Natural killer cell (primary cell): ENCODE measurements at regions not wholly inside any gene's neighbourhood (a gene's known extent, or its start where the extent isn't known, plus 50 kb on each side); places are given as distances from the start of the nearest gene placed in this dataset.

Source experiments
- ATAC-seq, 3 donors: fragments of 150-1000 bp in 2 of 3; fragments of 200-7000 bp in 1 of 3; cut with Tn5 transposase; 1 replicate in 1 of 3; 2 replicates in 2 of 3; pipeline ENCODE4 v1.10.0; 2021; ENCODE audit warnings: mild to moderate bottlenecking in 2 of 3, moderate library complexity in 2 of 3
- DNase-seq, 2 donors: peaks; one replicate each; pipeline versions ENCODE4 v3.0.0 to v3.0.0-alpha.2; 2013 to 2021; ENCODE audit warnings: mixed read lengths in 1 of 2
- H3K27ac ChIP-seq: one replicate; pipeline ENCODE4 v1.5.1; 2013; ENCODE audit warnings: mild to moderate bottlenecking, low read length
- H3K27me3 ChIP-seq: one replicate; pipeline ENCODE4 v1.6.1; 2013; ENCODE audit warnings: low read length; ENCODE audit not compliant: control insufficient read depth, insufficient read depth
- H3K36me3 ChIP-seq: one replicate; pipeline ENCODE4 v1.6.1; 2013; ENCODE audit warnings: low read length; ENCODE audit not compliant: control insufficient read depth, insufficient read depth
- H3K4me1 ChIP-seq: one replicate; pipeline ENCODE4 v1.6.1; 2013; ENCODE audit warnings: low read length; ENCODE audit not compliant: control insufficient read depth, insufficient read depth
- H3K4me3 ChIP-seq: one replicate; pipeline ENCODE4 v1.5.1; 2013; ENCODE audit warnings: low read length
- H3K9me3 ChIP-seq: one replicate; pipeline ENCODE4 v1.6.1; 2013; ENCODE audit warnings: low read length; ENCODE audit not compliant: control insufficient read depth, insufficient read depth
- H3K27ac Mint-ChIP-seq, 2 donors: one replicate each; pipeline ENCODE4 v1.8.0; 2022; ENCODE audit warnings: mild to moderate bottlenecking in 2 of 2, mixed read lengths in 2 of 2, moderate library complexity in 1 of 2
- H3K27me3 Mint-ChIP-seq, 2 donors: one replicate each; pipeline ENCODE4 v1.8.0; 2022; ENCODE audit warnings: low read depth in 2 of 2, mixed read lengths in 2 of 2
- H3K36me3 Mint-ChIP-seq: one replicate; pipeline ENCODE4 v1.8.0; 2022; ENCODE audit warnings: mixed read lengths
- H3K4me1 Mint-ChIP-seq, 2 donors: one replicate each; pipeline ENCODE4 v1.8.0; 2022; ENCODE audit warnings: mixed read lengths in 2 of 2
- H3K4me3 Mint-ChIP-seq: one replicate; pipeline ENCODE4 v1.8.0; 2022; ENCODE audit warnings: mild to moderate bottlenecking, moderate library complexity, mixed read lengths
- H3K9me3 Mint-ChIP-seq, 2 donors: one replicate each; pipeline ENCODE4 v1.8.0; 2022; ENCODE audit warnings: mixed read lengths in 2 of 2
- whole genome bisulfite sequencing: methylation state at CpG from one replicate; pipeline ENCODE4 v1.1.7; 2013; ENCODE audit warnings: missing lambda C conversion rate; ENCODE audit not compliant: insufficient coverage; 5-methylcytosine and 5-hydroxymethylcytosine counted together
- intact Hi-C: fragments of 100-400 bp; cut with micrococcal nuclease; formaldehyde crosslinking; loops from one replicate; pipeline ENCODE4 v1.14.2; 2022
- TF ChIP-seq, protein P1 (sequence below): fragments of 200-600 bp; IDR thresholded peaks from one replicate; pipeline ENCODE4 v1.8.0; 2022; ENCODE audit warnings: antibody characterized with exemption

DNA sequence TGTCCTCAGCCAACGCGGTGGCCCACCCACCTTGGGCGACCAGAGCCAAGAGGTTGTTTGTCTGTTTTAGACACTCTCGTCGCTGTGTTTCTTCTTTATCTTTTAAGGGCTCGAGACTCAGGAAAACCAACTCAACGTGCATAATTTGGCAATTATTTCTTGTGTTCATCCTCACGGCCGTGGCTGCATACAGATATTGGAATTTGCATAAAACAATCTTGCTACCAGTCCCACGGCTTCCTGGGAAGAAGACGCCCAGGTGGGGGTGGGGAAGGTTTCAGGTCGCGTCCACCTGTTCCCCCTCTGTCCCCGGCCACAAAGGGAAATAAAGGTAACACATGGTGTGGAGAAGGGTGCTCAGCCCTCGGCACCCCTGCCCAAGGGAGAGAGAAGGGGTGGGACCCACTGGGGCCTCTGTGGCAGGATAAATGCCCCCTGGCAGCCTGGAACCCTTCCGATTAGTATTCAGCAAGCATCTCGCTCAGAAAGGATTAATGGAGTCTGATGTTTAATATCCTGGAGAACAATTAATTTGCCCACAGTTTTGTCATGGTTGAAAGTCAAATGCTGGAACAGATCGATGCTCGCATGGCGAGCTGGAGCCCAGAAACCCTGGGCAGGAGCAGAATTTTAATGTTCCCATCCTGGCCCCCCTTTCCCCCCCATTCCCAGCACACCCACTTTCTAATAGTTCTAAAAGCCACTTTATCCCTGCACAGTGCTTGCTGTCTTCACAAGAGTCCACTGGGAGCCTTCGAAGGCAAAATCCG is 359.7 kb downstream of the MN1 start:
- Histone ChIP-seq H3K27ac (no peak overlapping the region), H3K4me1 (no peaks in the 10 kb centered on the region), H3K36me3 (no peaks in the 10 kb centered on the region), H3K27me3 (no peaks in the 10 kb centered on the region), H3K4me3 (no peak overlapping the region), H3K9me3 (no peaks in the 10 kb centered on the region)
- Mint-ChIP-seq H3K36me3 (no peaks in the 10 kb centered on the region), H3K4me3 (no peak overlapping the region), H3K9me3 (no peaks in the 10 kb centered on the region), H3K4me1 (no peaks in the 10 kb centered on the region), H3K27ac (no peak overlapping the region), H3K27me3 (peaks cover 2 to 23% of the 10 kb centered on the region in 2 donors)
- intact Hi-C loops, result no loop called here
- no peak for ATAC-seq
- TF ChIP-seq, protein P1, sequence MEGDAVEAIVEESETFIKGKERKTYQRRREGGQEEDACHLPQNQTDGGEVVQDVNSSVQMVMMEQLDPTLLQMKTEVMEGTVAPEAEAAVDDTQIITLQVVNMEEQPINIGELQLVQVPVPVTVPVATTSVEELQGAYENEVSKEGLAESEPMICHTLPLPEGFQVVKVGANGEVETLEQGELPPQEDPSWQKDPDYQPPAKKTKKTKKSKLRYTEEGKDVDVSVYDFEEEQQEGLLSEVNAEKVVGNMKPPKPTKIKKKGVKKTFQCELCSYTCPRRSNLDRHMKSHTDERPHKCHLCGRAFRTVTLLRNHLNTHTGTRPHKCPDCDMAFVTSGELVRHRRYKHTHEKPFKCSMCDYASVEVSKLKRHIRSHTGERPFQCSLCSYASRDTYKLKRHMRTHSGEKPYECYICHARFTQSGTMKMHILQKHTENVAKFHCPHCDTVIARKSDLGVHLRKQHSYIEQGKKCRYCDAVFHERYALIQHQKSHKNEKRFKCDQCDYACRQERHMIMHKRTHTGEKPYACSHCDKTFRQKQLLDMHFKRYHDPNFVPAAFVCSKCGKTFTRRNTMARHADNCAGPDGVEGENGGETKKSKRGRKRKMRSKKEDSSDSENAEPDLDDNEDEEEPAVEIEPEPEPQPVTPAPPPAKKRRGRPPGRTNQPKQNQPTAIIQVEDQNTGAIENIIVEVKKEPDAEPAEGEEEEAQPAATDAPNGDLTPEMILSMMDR, result no peak
- DNase-seq, result no peak
- 87% methylated on average over 22 of the region's 22 CpGs for WGBS

DNA sequence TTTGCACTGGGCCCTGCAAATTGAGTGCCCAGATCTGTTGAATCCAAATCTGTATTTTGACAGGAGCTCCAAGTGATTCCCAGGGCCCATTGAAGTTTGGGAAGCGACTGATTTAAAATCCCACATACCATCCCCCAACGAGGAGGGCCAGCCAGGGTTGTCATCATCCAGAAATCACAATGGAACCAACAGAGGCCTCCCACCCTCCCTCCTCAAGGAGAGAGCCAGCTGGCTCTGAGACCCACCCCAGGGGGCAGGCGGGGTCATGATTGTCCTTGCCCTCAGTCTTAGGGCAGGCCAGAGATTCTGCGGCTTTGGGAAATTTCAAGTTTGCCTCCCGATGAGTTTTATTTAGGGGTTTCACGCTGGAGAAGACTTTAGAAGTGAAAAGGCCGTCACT is 358.2 kb downstream of the MN1 start:
- no peak overlapping the region for H3K27ac ChIP-seq
- no peak overlapping the region for H3K4me3 ChIP-seq
- H3K36me3 ChIP-seq, result no peaks in the 10 kb centered on the region
- H3K9me3 ChIP-seq, result no peaks in the 10 kb centered on the region
- H3K4me1 ChIP-seq, result no peaks in the 10 kb centered on the region
- no peak overlapping the region for H3K27ac Mint-ChIP-seq
- ATAC-seq (no peak), DNase-seq (no peak)
- WGBS, result 87% methylated on average over 7 of the region's 7 CpGs
- intact Hi-C loops, result no loop called here
- no peaks in the 10 kb centered on the region for H3K27me3 ChIP-seq
- TF ChIP-seq, protein P1, result no peak
- no peaks in the 10 kb centered on the region for H3K36me3 Mint-ChIP-seq
- no peaks in the 10 kb centered on the region for H3K4me1 Mint-ChIP-seq
- H3K4me3 Mint-ChIP-seq, result no peak overlapping the region
- H3K27me3 Mint-ChIP-seq, result peaks cover 2 to 23% of the 10 kb centered on the region in 2 donors
- no peaks in the 10 kb centered on the region for H3K9me3 Mint-ChIP-seq

DNA sequence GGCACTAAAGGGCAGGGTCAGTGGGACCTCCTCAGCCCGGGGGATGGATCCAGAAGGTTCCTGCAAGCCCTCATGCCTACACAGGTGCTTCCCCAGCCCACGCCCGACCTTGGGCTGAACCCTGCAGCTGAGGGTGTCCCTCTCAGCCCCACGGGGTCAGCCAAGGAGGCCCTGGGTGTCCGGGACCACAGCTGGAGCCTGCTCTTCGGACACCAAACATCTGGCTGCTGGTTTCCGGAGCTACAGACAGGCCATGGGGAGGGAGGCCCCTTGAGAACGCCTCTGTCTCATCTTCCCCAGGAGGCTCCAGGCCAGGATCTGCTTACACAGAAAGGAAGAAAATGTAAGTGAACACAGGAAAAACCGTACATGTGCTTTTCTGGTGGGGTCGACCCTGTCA is 355.7 kb downstream of the MN1 start:
- Histone ChIP-seq H3K27ac (no peak overlapping the region), H3K27me3 (no peaks in the 10 kb centered on the region), H3K4me1 (no peaks in the 10 kb centered on the region), H3K4me3 (no peak overlapping the region), H3K9me3 (no peaks in the 10 kb centered on the region), H3K36me3 (no peaks in the 10 kb centered on the region)
- DNase-seq (no peak), ATAC-seq (no peak)
- TF ChIP-seq, protein P1, result no peak
- Mint-ChIP-seq H3K9me3 (no peaks in the 10 kb centered on the region), H3K27me3 (peaks cover 2% of the 10 kb centered on the region in 2 donors), H3K36me3 (no peaks in the 10 kb centered on the region), H3K4me1 (no peaks in the 10 kb centered on the region), H3K4me3 (no peak overlapping the region), H3K27ac (no peak overlapping the region)
- 73% methylated on average over 10 of the region's 10 CpGs for WGBS
- intact Hi-C loops, result no loop called here

DNA sequence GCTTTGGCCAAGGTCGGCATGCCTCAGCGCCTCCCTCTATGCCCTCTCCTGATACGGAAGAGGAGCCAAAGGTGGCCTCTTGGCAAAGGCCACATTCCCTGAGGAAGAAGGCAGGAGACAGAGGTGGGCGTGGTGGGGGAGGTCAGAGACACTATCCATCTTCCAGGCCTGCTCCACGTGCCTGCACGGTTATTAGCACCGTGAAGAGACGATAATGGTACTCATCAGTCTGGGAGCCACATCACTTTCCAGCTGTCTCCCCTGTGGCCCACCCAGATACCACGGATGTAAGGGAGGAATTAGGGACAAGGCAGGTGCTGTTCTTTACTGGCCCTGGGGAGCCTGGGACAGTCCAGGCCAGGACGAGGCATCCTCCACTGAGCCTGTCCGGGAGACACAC is 354.3 kb downstream of the MN1 start:
- Mint-ChIP-seq H3K4me3 (no peak overlapping the region), H3K27me3 (peaks cover 0 to 7% of the 10 kb centered on the region in 2 donors), H3K9me3 (no peaks in the 10 kb centered on the region), H3K27ac (no peak overlapping the region), H3K36me3 (no peaks in the 10 kb centered on the region), H3K4me1 (no peaks in the 10 kb centered on the region)
- Histone ChIP-seq H3K27ac (no peak overlapping the region), H3K9me3 (no peaks in the 10 kb centered on the region), H3K27me3 (no peaks in the 10 kb centered on the region), H3K4me3 (no peak overlapping the region), H3K4me1 (no peaks in the 10 kb centered on the region), H3K36me3 (no peaks in the 10 kb centered on the region)
- WGBS, result 85% methylated on average over 11 of the region's 11 CpGs
- TF ChIP-seq, protein P1, result no peak
- ATAC-seq, result no peak
- no peak for DNase-seq
- intact Hi-C loops, result no loop called here
